SK-N-SH (cell line): ENCODE measurements at regions not wholly inside any gene's neighbourhood (a gene's known extent, or its start where the extent isn't known, plus 50 kb on each side); places are given as distances from the start of the nearest gene placed in this dataset.

Source experiments
- CTCF ChIA-PET: fragments of 300-600, 350-600 bp; formaldehyde crosslinking; extraction: SDS; loops from one replicate; lab custom pipeline; 2021; lab: Yijun Ruan, JAX
- POLR2A ChIA-PET: fragments of 350-600 bp; sonication (Branson Sonifier 250); formaldehyde crosslinking; extraction: SDS; loops from one replicate; lab custom pipeline; 2020; ENCODE audit warnings: antibody characterized with exemption, inconsistent platforms; lab: Yijun Ruan, JAX
- DNase-seq: peaks from one replicate; pipeline ENCODE4 v3.0.0; 2012
- H2AFZ ChIP-seq: fragments of 200-600 bp; sonication (generic); 2 replicates; pipeline ENCODE4 v1.8.1; 2016; ENCODE audit warnings: antibody characterized with exemption, mild to moderate bottlenecking, low read depth
- H3F3A ChIP-seq: fragments of 200-600 bp; sonication (generic); replicated peaks from 2 replicates; pipeline ENCODE3; 2016; ENCODE audit warnings: antibody characterized with exemption, mild to moderate bottlenecking; ENCODE audit not compliant: insufficient read depth
- H3K27ac ChIP-seq, 2 experiments: fragments of 200-500 bp in 1 of 2; fragments of 200-600 bp in 1 of 2; sonication (Bioruptor generic) in 1 of 2; sonication (generic), shearing (Covaris generic) in 1 of 2; 2 replicates each; pipeline versions ENCODE4 v1.5.1 to v1.6.1; 2014 to 2016; ENCODE audit warnings: low read depth in 2 of 2, inconsistent platforms in 1 of 2, low read length in 1 of 2, mild to moderate bottlenecking in 1 of 2, mixed read lengths in 1 of 2
- H3K27me3 ChIP-seq: fragments of 200-600 bp; sonication (generic), shearing (Covaris generic); 2 replicates; pipeline ENCODE4 v1.6.1; 2016; ENCODE audit warnings: mixed run types; ENCODE audit not compliant: insufficient read depth
- H3K36me3 ChIP-seq, 2 experiments: fragments of 200-500 bp in 1 of 2; fragments of 200-600 bp in 1 of 2; sonication (Bioruptor generic) in 1 of 2; sonication (generic) in 1 of 2; replicated peaks in 1 of 2; 2 replicates each; pipeline versions ENCODE3 to v1.5.1; 2014 to 2016; ENCODE audit warnings: low read length in 1 of 2, mild to moderate bottlenecking in 1 of 2; ENCODE audit not compliant: insufficient read depth in 2 of 2, control insufficient read depth in 1 of 2
- H3K4me1 ChIP-seq, 2 experiments: fragments of 200-500 bp in 1 of 2; fragments of 200-600 bp in 1 of 2; sonication (Bioruptor generic) in 1 of 2; sonication (generic), shearing (Covaris generic) in 1 of 2; 2 replicates each; pipeline versions ENCODE4 v1.5.1 to v1.6.1; 2014 to 2016; ENCODE audit warnings: low read depth in 1 of 2, low read length in 1 of 2, mixed run types in 1 of 2; ENCODE audit not compliant: insufficient read depth in 2 of 2, control insufficient read depth in 1 of 2
- H3K4me2 ChIP-seq: fragments of 200-600 bp; sonication (generic), shearing (Covaris generic); 2 replicates; pipeline ENCODE4 v1.6.1; 2017; ENCODE audit warnings: mixed run types
- H3K4me3 ChIP-seq, 2 experiments: fragments of 200-500 bp in 1 of 2; fragments of 200-600 bp in 1 of 2; sonication (Bioruptor generic) in 1 of 2; sonication (generic), shearing (Covaris generic) in 1 of 2; 2 replicates each; pipeline versions ENCODE4 v1.5.1 to v1.8.1; 2014 to 2016; ENCODE audit warnings: low read depth in 2 of 2, inconsistent platforms in 1 of 2, low read length in 1 of 2, mild to moderate bottlenecking in 1 of 2, mixed read lengths in 1 of 2, moderate library complexity in 1 of 2
- H3K79me2 ChIP-seq: fragments of 200-600 bp; sonication (generic); 2 replicates; pipeline ENCODE4 v1.8.1; 2017; ENCODE audit warnings: mild to moderate bottlenecking; ENCODE audit not compliant: insufficient read depth
- H3K9ac ChIP-seq: fragments of 200-600 bp; sonication (generic); 2 replicates; pipeline ENCODE4 v1.6.1; 2017; ENCODE audit warnings: mixed run types
- H3K9me2 ChIP-seq: fragments of 200-600 bp; sonication (generic); 2 replicates; pipeline ENCODE4 v1.6.1; 2017; ENCODE audit warnings: mixed run types
- H3K9me3 ChIP-seq: fragments of 200-600 bp; sonication (generic); 2 replicates; pipeline ENCODE4 v1.6.1; 2017; ENCODE audit warnings: mixed run types, mild to moderate bottlenecking, moderate library complexity
- H4K20me1 ChIP-seq: fragments of 200-600 bp; sonication (generic); 2 replicates; pipeline ENCODE4 v1.6.1; 2017; ENCODE audit warnings: mild to moderate bottlenecking, mixed run types; ENCODE audit not compliant: insufficient read depth
- EP300 ChIP-seq, 2 experiments: IDR thresholded peaks; 2 replicates each; pipeline versions ENCODE4 v1.4.0 to v1.6.1; 2012; ENCODE audit warnings: borderline replicate concordance in 1 of 2, low read depth in 1 of 2, low read length in 1 of 2
- EZH2phosphoT487 ChIP-seq: fragments of 200-600 bp; sonication (generic); IDR thresholded peaks from 2 replicates; pipeline ENCODE4 v1.6.1; 2017; ENCODE audit warnings: low read depth, mixed run types, mild to moderate bottlenecking, antibody characterized with exemption, moderate library complexity, borderline replicate concordance
- FOSL2 ChIP-seq: IDR thresholded peaks from 2 replicates; pipeline ENCODE4 v1.4.0; 2012; ENCODE audit warnings: low read depth, mild to moderate bottlenecking, moderate library complexity, borderline replicate concordance
- GABPA ChIP-seq: IDR thresholded peaks from 2 replicates; pipeline ENCODE4 v1.4.0; 2012; ENCODE audit warnings: low read depth, mild to moderate bottlenecking
- GATA2 ChIP-seq: sonication (generic); formaldehyde crosslinking; IDR thresholded peaks from 2 replicates; pipeline ENCODE4 v1.5.0; 2020; ENCODE audit warnings: mild to moderate bottlenecking, missing genetic modification reagents
- JUND ChIP-seq: IDR thresholded peaks from 2 replicates; pipeline ENCODE4 v1.4.0; 2012
- MAX ChIP-seq: IDR thresholded peaks from 2 replicates; pipeline ENCODE4 v1.4.0; 2012; ENCODE audit warnings: low read depth
- MXI1 ChIP-seq: IDR thresholded peaks from 2 replicates; pipeline ENCODE4 v1.6.1; 2012; ENCODE audit warnings: mild to moderate bottlenecking, low read depth, low read length, improper control_type of control experiment
- NFIC ChIP-seq: IDR thresholded peaks from 2 replicates; pipeline ENCODE4 v1.4.0; 2012; ENCODE audit warnings: borderline replicate concordance
- NRF1 ChIP-seq: IDR thresholded peaks from 2 replicates; pipeline ENCODE4 v1.6.1; 2012; ENCODE audit warnings: low read depth, mild to moderate bottlenecking, low read length
- PBX3 ChIP-seq: IDR thresholded peaks from 2 replicates; pipeline ENCODE4; 2012
- RCOR1 ChIP-seq: fragments of 150-350 bp; IDR thresholded peaks from 2 replicates; pipeline ENCODE4 v1.6.1; 2017; ENCODE audit warnings: antibody characterized with exemption, low read length
- REST ChIP-seq: IDR thresholded peaks from 2 replicates; pipeline ENCODE4 v1.6.1; 2012; ENCODE audit warnings: mild to moderate bottlenecking, low read depth, low read length, moderate library complexity
- RXRA ChIP-seq: IDR thresholded peaks from 2 replicates; pipeline ENCODE4 v1.4.0; 2012; ENCODE audit warnings: low read depth, mild to moderate bottlenecking, borderline replicate concordance
- SIN3A ChIP-seq: IDR thresholded peaks from 2 replicates; pipeline ENCODE4 v1.6.1; 2012; ENCODE audit warnings: low read depth, mild to moderate bottlenecking, low read length, moderate library complexity, borderline replicate concordance
- TAF1 ChIP-seq: IDR thresholded peaks from 2 replicates; pipeline ENCODE4 v1.6.1; 2012; ENCODE audit warnings: low read depth, mild to moderate bottlenecking, low read length, moderate library complexity, borderline replicate concordance
- TCF12 ChIP-seq: IDR thresholded peaks from 2 replicates; pipeline ENCODE4 v1.4.0; 2012
- USF1 ChIP-seq: IDR thresholded peaks from 2 replicates; pipeline ENCODE4 v1.4.0; 2012; ENCODE audit warnings: low read depth, borderline replicate concordance
- YY1 ChIP-seq: IDR thresholded peaks from 2 replicates; pipeline ENCODE4 v1.4.0; 2012; ENCODE audit warnings: low read depth, mild to moderate bottlenecking
- ZBTB33 ChIP-seq: IDR thresholded peaks from 2 replicates; pipeline ENCODE4 v1.4.0; 2012; ENCODE audit warnings: low read depth, borderline replicate concordance
- WGBS: methylation state at CpG from one replicate; pipeline ENCODE4 v1.1.6; 2017; ENCODE audit warnings: low lambda C conversion rate; 5-methylcytosine and 5-hydroxymethylcytosine counted together

GRCh38 chr3:99084156-99084555 lies 182.7 kb upstream of the DCBLD2 start:
- CTCF ChIA-PET = no interaction called here
- POLR2A ChIA-PET = no interaction called here
- TF ChIP-seq GABPA (no peak), NFIC (no peak), YY1 (no peak), USF1 (no peak), JUND (no peak), SIN3A (no peak), REST (no peak), TAF1 (no peak), EP300 (IDR thresholded peaks at IDR 0.05; ENCODE audit: borderline replicate concordance in 1 of 2, low read depth in 1 of 2, low read length in 1 of 2) (no peak), ZBTB33 (no peak), EZH2phosphoT487 (no peak), RCOR1 (no peak), RXRA (no peak), FOSL2 (no peak), NRF1 (no peak), GATA2 (CRISPR knock-in tag) (no peak), MXI1 (no peak), TCF12 (no peak), MAX (no peak), PBX3 (no peak)
- Histone ChIP-seq H4K20me1 (no peaks in the 10 kb centered on the region), H3K79me2 (no peaks in the 10 kb centered on the region), H3K27me3 (no peaks in the 10 kb centered on the region; the same call in 1 of the 2 replicates), H3K9ac (no peak overlapping the region), H2AFZ (no peak overlapping the region; the same call in 1 of the 2 replicates), H3K4me2 (no peak overlapping the region), H3K9me3 (no peaks in the 10 kb centered on the region), H3K4me3 (no peak overlapping the region), H3K36me3 (no peaks in the 10 kb centered on the region), H3F3A (no peaks in the 10 kb centered on the region), H3K9me2 (no peaks in the 10 kb centered on the region), H3K27ac (no peak overlapping the region), H3K4me1 (no peaks in the 10 kb centered on the region)
- no peak for DNase-seq
- 39% methylated on average over 2 of the region's 2 CpGs for WGBS
